PC-3 (cell line): ENCODE measurements at regions not wholly inside any gene's neighbourhood (a gene's known extent, or its start where the extent isn't known, plus 50 kb on each side); places are given as distances from the start of the nearest gene placed in this dataset.

Experiments
- CTCF ChIP-seq: fragments of 300-600 bp; sonication (generic); conservative IDR thresholded peaks from 2 replicates; pipeline ENCODE4 v1.5.1; 2017; ENCODE audit warnings: antibody characterized with exemption, low read depth, mild to moderate bottlenecking, low read length
- EZH2 ChIP-seq: fragments of 300-600 bp; sonication (generic); IDR thresholded peaks from one replicate; pipeline ENCODE4 v1.6.1; 2017; ENCODE audit warnings: antibody characterized with exemption, mild to moderate bottlenecking, low read length; ENCODE audit not compliant: unreplicated experiment
- EZH2phosphoT487 ChIP-seq: fragments of 300-600 bp; sonication (generic); IDR thresholded peaks from 2 replicates; pipeline ENCODE4 v1.6.1; 2018; ENCODE audit warnings: mild to moderate bottlenecking, antibody characterized with exemption, low read length, borderline replicate concordance

- TF ChIP-seq CTCF: no peak
- TF ChIP-seq EZH2: no peak
- TF ChIP-seq EZH2phosphoT487: no peak
Measured at GRCh38 chr6:169866140-169866534, 114.7 kb downstream of the ERMARD start.
